ENCODE measurements at regions not wholly inside any gene's neighbourhood (a gene's known extent, or its start where the extent isn't known, plus 50 kb on each side); places are given as distances from the start of the nearest gene placed in this dataset.

- no peaks in the 10 kb centered on the region for H3K36me3 Mint-ChIP-seq (ENCODE audit: low read depth)
- H3K4me1 Mint-ChIP-seq, result peaks cover 5% of the 10 kb centered on the region
- no peak for TF ChIP-seq CTCF (conservative IDR thresholded peaks at IDR 0.05)
- H3K27ac Mint-ChIP-seq (ENCODE audit: unreplicated experiment), result no peak overlapping the region
- H3K4me3 Mint-ChIP-seq, result no peak overlapping the region
- H3K9me3 Mint-ChIP-seq, result no peaks in the 10 kb centered on the region
- H3K27me3 Mint-ChIP-seq (ENCODE audit: low read depth), result no peaks in the 10 kb centered on the region
- DNase-seq (ENCODE audit: low read depth, low spot score), result no peak
These were observed 602.0 kb downstream of the TBL1XR1 start for GRCh38 chr3:176595307-176595706.

- peaks cover 5% of the 10 kb centered on the region for H3K4me1 Mint-ChIP-seq
- no peak overlapping the region for H3K27ac Mint-ChIP-seq (ENCODE audit: unreplicated experiment)
- no peaks in the 10 kb centered on the region for H3K36me3 Mint-ChIP-seq (ENCODE audit: low read depth)
- no peaks in the 10 kb centered on the region for H3K9me3 Mint-ChIP-seq
- TF ChIP-seq CTCF (conservative IDR thresholded peaks at IDR 0.05), result no peak
- no peaks in the 10 kb centered on the region for H3K27me3 Mint-ChIP-seq (ENCODE audit: low read depth)
- no peak overlapping the region for H3K4me3 Mint-ChIP-seq
- no peak for DNase-seq (ENCODE audit: low read depth, low spot score)
These were observed 606.6 kb downstream of the TBL1XR1 start for GRCh38 chr3:176590722-176591121.

- Mint-ChIP-seq H3K27me3 (ENCODE audit: low read depth) (no peaks in the 10 kb centered on the region), H3K27ac (ENCODE audit: unreplicated experiment) (no peak overlapping the region), H3K36me3 (ENCODE audit: low read depth) (no peaks in the 10 kb centered on the region), H3K4me1 (peaks cover 5% of the 10 kb centered on the region), H3K4me3 (no peak overlapping the region), H3K9me3 (peaks cover 7% of the 10 kb centered on the region)
- no peak for TF ChIP-seq CTCF (conservative IDR thresholded peaks at IDR 0.05)
- no peak for DNase-seq (ENCODE audit: low read depth, low spot score)
These were observed 610.2 kb downstream of the TBL1XR1 start for GRCh38 chr3:176587089-176587488.

GRCh38 chr3:176584413-176585176 lies 612.7 kb downstream of the TBL1XR1 start:
- no peak for DNase-seq (ENCODE audit: low read depth, low spot score)
- no peak for TF ChIP-seq CTCF (conservative IDR thresholded peaks at IDR 0.05)
- Mint-ChIP-seq H3K27me3 (ENCODE audit: low read depth) (no peaks in the 10 kb centered on the region), H3K36me3 (ENCODE audit: low read depth) (no peaks in the 10 kb centered on the region), H3K4me1 (no peaks in the 10 kb centered on the region), H3K27ac (ENCODE audit: unreplicated experiment) (no peak overlapping the region), H3K4me3 (no peak overlapping the region), H3K9me3 (peaks cover 10% of the 10 kb centered on the region)

GRCh38 chr3:176583956-176584355 lies 613.3 kb downstream of the TBL1XR1 start:
- Mint-ChIP-seq H3K27ac (ENCODE audit: unreplicated experiment) (no peak overlapping the region), H3K27me3 (ENCODE audit: low read depth) (no peaks in the 10 kb centered on the region), H3K4me3 (no peak overlapping the region), H3K36me3 (ENCODE audit: low read depth) (no peaks in the 10 kb centered on the region), H3K4me1 (no peaks in the 10 kb centered on the region), H3K9me3 (peaks cover 10% of the 10 kb centered on the region)
- TF ChIP-seq CTCF (conservative IDR thresholded peaks at IDR 0.05), result no peak
- no peak for DNase-seq (ENCODE audit: low read depth, low spot score)

Measured in neural crest cell (in vitro differentiated cells).